ENCODE measurements at regions not wholly inside any gene's neighbourhood (a gene's known extent, or its start where the extent isn't known, plus 50 kb on each side); places are given as distances from the start of the nearest gene placed in this dataset.

DNA sequence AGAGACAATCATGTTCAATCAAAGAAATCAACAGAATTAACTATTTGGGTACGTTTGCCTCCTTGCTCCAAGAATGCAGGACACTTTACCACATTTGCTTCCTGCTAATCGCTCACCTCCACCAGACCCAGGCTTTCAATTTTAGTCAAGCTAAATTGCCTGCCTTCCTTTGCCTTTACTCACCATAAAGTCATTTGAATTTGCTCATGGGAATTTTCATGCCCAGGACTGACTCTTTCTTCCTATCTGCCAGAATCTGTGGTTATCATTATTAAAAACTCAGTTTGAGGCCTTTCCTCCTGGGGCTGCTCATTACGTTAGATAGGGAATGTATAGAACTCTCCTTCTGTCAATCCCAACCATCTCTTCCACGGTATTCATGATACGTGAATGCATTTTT is 1935.3 kb upstream of the WWC1 start:
- H3K27me3 ChIP-seq (ENCODE audit: insufficient read depth, low read length), result no peaks in the 10 kb centered on the region
- H3K27ac ChIP-seq (ENCODE audit: low read depth, low read length), result no peak overlapping the region
- no peaks in the 10 kb centered on the region for H3K36me3 ChIP-seq (ENCODE audit: insufficient read depth, low read length)
- H3K4me3 ChIP-seq (ENCODE audit: insufficient read depth, low read length), result no peak overlapping the region
- H3K9me3 ChIP-seq (ENCODE audit: low read depth, low read length), result peaks cover 3% of the 10 kb centered on the region
- H3K79me2 ChIP-seq (ENCODE audit: insufficient read depth, low read length), result no peaks in the 10 kb centered on the region
- H2AFZ ChIP-seq (ENCODE audit: low read length), result no peak overlapping the region
- H4K20me1 ChIP-seq (ENCODE audit: insufficient read depth, low read length), result no peaks in the 10 kb centered on the region
- TF ChIP-seq, protein P1, sequence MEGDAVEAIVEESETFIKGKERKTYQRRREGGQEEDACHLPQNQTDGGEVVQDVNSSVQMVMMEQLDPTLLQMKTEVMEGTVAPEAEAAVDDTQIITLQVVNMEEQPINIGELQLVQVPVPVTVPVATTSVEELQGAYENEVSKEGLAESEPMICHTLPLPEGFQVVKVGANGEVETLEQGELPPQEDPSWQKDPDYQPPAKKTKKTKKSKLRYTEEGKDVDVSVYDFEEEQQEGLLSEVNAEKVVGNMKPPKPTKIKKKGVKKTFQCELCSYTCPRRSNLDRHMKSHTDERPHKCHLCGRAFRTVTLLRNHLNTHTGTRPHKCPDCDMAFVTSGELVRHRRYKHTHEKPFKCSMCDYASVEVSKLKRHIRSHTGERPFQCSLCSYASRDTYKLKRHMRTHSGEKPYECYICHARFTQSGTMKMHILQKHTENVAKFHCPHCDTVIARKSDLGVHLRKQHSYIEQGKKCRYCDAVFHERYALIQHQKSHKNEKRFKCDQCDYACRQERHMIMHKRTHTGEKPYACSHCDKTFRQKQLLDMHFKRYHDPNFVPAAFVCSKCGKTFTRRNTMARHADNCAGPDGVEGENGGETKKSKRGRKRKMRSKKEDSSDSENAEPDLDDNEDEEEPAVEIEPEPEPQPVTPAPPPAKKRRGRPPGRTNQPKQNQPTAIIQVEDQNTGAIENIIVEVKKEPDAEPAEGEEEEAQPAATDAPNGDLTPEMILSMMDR (IDR thresholded peaks at IDR 0.05; ENCODE audit: extremely low read depth, low read depth, low read length), result no peak
- no peak overlapping the region for H3K4me2 ChIP-seq (ENCODE audit: insufficient read depth, low read length)
- DNase-seq (ENCODE audit: insufficient read length, low spot score, missing footprints), result no peak
- no peaks in the 10 kb centered on the region for H3K4me1 ChIP-seq (ENCODE audit: insufficient read depth, low read length)

DNA sequence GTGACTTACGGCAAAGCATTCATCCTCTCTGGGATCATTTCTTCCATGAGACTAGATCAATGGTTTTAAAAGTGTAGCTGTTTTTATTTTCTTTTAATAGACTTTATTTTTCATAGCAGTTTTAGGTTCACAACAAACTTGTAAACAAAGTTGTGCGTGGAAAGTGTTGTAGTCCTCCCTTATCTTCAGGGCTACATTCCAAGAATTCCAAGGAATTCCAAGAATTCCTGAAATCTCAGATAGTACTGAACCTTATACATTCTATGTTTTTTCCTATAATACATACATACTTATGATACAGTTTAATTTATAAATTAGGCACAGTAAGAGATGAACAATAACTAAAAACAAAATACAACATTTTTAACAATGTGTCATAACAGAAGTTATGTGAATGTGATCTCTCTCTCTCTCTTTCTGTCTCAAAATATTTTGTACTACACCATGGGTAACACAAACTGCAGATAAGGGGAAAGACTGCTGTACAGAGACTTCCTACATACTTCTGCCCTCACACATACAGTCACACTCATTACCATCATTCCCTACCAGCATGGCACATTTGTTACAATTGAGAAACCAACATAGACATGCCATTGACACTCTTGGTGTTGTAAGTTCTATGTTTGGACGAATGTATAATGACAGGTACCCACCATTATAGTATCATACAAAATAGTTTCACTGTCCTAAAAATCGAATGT is 1933.2 kb upstream of the WWC1 start:
- no peak overlapping the region for H3K27ac ChIP-seq (ENCODE audit: low read depth, low read length)
- no peaks in the 10 kb centered on the region for H3K4me1 ChIP-seq (ENCODE audit: insufficient read depth, low read length)
- no peaks in the 10 kb centered on the region for H3K79me2 ChIP-seq (ENCODE audit: insufficient read depth, low read length)
- TF ChIP-seq, protein P1 (IDR thresholded peaks at IDR 0.05; ENCODE audit: extremely low read depth, low read depth, low read length), result no peak
- no peak overlapping the region for H2AFZ ChIP-seq (ENCODE audit: low read length)
- no peaks in the 10 kb centered on the region for H3K27me3 ChIP-seq (ENCODE audit: insufficient read depth, low read length)
- H3K4me3 ChIP-seq (ENCODE audit: insufficient read depth, low read length), result no peak overlapping the region
- H3K9me3 ChIP-seq (ENCODE audit: low read depth, low read length), result peaks cover 3% of the 10 kb centered on the region
- H3K36me3 ChIP-seq (ENCODE audit: insufficient read depth, low read length), result no peaks in the 10 kb centered on the region
- no peak for DNase-seq (ENCODE audit: insufficient read length, low spot score, missing footprints)
- no peaks in the 10 kb centered on the region for H4K20me1 ChIP-seq (ENCODE audit: insufficient read depth, low read length)
- no peak overlapping the region for H3K4me2 ChIP-seq (ENCODE audit: insufficient read depth, low read length)

DNA sequence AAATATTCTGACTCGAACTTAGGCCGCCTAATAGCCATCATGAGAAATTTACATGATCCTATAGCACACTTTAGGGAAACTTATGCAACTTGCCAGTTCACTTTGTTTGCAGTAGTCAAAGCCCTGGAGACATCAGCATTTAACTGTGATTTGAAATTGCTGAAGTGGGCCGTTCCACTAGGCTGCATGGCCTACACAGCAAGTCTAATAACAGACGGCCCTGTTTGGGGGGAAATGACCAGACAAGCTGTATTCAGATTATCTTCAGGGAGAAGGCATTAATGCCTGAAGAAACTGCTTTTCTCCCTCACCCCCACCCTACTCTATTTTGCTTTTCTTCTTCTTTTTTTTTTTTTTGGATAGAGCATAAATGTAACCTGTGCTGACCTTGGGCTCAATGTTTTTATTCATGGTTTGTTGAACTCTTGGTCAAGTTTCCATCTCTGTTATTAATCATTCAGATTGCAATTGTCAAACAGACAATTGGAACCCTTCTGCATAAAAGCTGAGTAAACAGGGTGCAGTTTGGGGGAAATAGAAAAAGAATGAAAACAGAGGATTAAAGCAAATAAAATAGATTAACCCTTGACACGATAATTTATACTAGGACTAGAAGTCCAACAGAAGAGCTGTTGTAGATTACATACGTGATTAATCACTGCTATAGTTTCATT is 1928.2 kb upstream of the WWC1 start:
- H2AFZ ChIP-seq (ENCODE audit: low read length), result no peak overlapping the region
- TF ChIP-seq, protein P1 (IDR thresholded peaks at IDR 0.05; ENCODE audit: extremely low read depth, low read depth, low read length), result no peak

DNA sequence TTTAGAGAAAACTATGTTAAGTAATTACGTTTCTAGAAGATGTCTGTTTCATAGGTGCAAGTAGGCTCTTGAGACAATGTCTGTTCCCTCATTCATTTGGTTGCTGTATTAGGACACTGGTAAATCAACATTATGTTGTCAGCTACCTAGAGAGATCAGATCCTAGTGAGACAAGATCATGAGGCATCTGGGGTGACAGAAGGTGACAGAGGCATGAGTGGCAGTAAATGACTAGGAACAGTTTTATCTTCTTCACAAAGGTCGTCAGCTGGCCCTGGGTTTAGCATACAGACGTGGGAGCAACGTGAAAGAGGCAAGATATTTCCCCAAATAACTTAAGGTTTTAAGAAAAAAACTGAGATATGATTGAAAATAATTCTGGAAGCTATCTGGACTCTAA is 1926.3 kb upstream of the WWC1 start:
- Histone ChIP-seq H3K79me2 (ENCODE audit: insufficient read depth, low read length) (no peaks in the 10 kb centered on the region), H3K4me2 (ENCODE audit: insufficient read depth, low read length) (no peak overlapping the region), H3K27me3 (ENCODE audit: insufficient read depth, low read length) (no peaks in the 10 kb centered on the region), H2AFZ (ENCODE audit: low read length) (no peak overlapping the region), H4K20me1 (ENCODE audit: insufficient read depth, low read length) (no peaks in the 10 kb centered on the region), H3K4me3 (ENCODE audit: insufficient read depth, low read length) (no peak overlapping the region), H3K27ac (ENCODE audit: low read depth, low read length) (no peak overlapping the region), H3K4me1 (ENCODE audit: insufficient read depth, low read length) (no peaks in the 10 kb centered on the region), H3K9me3 (ENCODE audit: low read depth, low read length) (no peaks in the 10 kb centered on the region), H3K36me3 (ENCODE audit: insufficient read depth, low read length) (no peaks in the 10 kb centered on the region)
- DNase-seq (ENCODE audit: insufficient read length, low spot score, missing footprints), result no peak
- TF ChIP-seq, protein P1 (IDR thresholded peaks at IDR 0.05; ENCODE audit: extremely low read depth, low read depth, low read length), result no peak

More for the DNA sequence above, 1928.2 kb upstream of the WWC1 start:
- Histone ChIP-seq H3K27ac (ENCODE audit: low read depth, low read length) (no peak overlapping the region), H3K4me1 (ENCODE audit: insufficient read depth, low read length) (no peaks in the 10 kb centered on the region), H4K20me1 (ENCODE audit: insufficient read depth, low read length) (no peaks in the 10 kb centered on the region), H3K36me3 (ENCODE audit: insufficient read depth, low read length) (no peaks in the 10 kb centered on the region), H3K27me3 (ENCODE audit: insufficient read depth, low read length) (no peaks in the 10 kb centered on the region), H3K4me2 (ENCODE audit: insufficient read depth, low read length) (no peak overlapping the region), H3K4me3 (ENCODE audit: insufficient read depth, low read length) (no peak overlapping the region), H3K79me2 (ENCODE audit: insufficient read depth, low read length) (no peaks in the 10 kb centered on the region), H3K9me3 (ENCODE audit: low read depth, low read length) (no peaks in the 10 kb centered on the region)
- DNase-seq (ENCODE audit: insufficient read length, low spot score, missing footprints), result no peak
